GM15510 (cell line): ENCODE measurements at regions not wholly inside any gene's neighbourhood (a gene's known extent, or its start where the extent isn't known, plus 50 kb on each side); places are given as distances from the start of the nearest gene placed in this dataset.

ENCODE experiments used
- POLR2A ChIP-seq: IDR thresholded peaks from 3 replicates; pipeline ENCODE4 v1.6.1; 2011; ENCODE audit warnings: borderline replicate concordance; ENCODE audit not compliant: insufficient read length; ENCODE audit errors: extremely low read depth

DNA sequence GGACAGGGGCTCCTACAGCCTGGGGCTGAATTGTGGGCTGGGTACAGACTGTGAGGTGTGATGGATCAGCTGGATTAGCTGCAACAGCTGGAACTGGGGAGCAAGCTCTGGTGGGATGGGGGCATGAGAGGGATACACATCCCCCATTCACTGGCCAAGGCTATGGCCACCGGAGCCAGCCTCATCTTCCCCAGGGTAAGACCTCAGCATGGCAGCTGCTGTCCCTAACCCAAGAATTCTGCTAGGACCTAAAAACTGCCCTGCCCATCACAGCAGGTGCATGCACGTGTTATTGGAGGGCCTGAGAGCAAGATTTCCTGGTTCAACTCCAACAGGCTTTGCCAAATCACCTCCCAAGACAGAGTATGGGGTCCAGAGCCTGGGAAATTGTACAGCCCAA, 258.6 kb upstream of the AGTR2 start:
- no peak for TF ChIP-seq POLR2A

DNA sequence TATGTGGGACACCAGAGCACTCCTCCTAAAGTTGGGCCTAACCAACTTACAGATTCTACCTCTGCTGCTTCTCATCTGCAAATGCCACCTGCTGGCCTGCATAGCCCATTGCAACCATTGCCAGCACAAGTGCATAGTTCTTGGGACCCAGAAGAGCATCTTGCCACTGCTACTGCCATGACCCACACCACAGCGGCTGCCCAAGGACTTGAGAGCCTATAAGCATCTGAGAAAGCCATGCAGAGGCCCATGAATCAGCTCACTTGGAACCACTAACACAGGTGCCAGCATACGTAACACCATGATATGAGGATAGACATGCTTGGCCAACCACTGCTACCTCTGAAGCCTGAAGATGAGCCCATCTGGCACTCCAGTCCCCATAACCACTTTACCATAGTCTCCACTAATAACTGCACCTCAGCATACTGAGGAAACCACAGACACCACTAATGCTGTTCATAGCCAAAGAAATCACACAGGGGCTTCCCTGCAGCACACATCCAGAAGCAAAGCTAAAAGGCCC, 258.1 kb upstream of the AGTR2 start:
- no peak for TF ChIP-seq POLR2A

DNA sequence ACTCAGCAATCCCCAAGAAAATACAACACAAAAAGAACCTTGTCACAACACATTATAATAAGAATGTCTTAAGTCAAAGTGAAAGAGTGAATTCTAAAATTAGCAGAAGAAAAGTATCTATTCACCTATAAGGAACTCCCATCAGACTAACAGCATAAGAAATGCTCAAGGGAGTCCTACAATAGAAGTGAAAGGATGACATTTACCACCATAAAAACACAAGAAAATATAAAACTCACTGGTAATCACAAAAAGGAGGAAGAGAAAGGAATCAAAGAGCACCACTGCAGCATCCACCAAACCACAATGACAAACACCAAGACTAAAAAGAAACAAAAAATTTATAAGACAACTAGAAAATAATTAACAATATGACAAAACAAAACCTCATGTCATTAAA, 257.0 kb upstream of the AGTR2 start:
- no peak for TF ChIP-seq POLR2A

DNA sequence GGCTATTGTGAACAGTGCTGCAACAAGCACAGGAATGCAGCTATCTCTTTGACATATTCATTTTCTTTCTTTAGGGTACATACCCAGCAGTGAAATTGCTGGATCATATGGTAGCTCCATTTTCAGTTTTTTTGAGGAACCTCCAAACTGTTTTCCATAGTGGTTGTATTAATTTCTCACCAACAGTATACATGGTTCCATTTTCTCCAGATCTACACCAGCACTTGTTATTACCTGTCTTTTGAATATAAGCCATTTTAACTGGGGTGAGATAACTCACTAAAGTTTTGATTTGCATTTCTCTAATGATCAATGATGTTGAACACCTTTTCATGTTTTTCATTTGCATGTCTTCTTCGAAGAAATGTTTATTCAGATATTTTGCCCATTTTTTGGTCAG, 241.1 kb upstream of the AGTR2 start:
- TF ChIP-seq POLR2A = no peak

DNA sequence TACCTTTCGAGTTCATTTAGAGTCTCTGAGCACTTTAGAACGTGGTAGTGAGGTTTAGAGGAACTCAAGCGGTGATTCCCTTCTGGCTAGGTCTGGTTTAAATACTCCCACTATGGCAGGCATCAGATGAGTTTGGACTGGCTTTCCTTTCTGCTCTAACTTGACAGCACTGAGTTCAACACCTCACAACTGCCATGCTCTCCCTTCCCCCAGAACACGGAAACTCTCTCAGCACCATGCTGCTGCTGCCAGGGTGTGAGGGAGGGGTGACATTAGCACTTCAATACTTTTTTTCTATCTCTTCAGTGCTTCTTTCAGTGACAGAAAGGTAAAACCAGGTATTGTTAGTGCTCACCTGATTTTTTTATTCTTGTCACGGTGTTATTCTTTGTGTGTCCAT, 234.5 kb upstream of the AGTR2 start:
- TF ChIP-seq POLR2A = no peak

DNA sequence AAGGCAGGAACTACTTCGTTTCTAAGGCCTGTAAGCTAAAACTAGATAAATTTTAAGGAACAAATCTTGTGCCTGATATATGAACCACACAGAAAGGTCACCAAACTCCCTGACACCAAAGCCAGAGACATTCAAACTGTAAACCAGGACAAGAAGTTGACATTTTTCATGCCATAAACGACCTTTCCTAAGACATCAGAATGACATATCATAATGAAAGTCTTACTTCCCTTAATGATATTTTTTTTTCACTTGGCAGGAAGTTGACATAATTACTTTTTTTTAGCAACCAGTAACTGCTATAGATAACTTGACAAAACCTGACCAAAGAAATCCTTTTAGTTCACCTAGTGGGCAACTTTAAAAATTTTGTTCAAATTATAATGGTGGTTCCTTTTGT, 231.5 kb upstream of the AGTR2 start:
- no peak for TF ChIP-seq POLR2A

DNA sequence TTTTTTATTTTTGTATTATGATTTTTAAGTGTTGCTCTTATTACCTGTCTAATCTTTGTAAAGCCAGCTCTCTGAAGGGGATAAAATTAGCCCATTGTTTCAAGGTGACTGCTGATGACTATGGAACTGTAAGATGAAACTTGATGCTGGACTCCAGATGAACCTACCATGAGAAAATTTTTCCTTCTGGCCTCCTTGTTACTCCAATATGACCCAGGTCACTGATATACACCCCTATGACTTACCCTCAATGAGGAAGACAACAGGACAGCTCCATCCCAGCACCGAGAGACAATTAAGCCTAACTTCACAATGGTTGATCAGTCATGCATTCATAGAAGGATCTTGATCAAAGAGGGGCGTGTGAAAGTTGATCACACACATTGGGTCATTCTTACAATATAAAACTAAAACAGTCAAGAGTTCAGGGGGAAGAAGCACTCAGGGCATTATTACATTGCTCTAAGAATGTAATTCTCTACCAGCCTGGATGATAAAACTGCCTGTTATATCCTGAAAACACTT, 230.8 kb upstream of the AGTR2 start:
- TF ChIP-seq POLR2A = no peak

DNA sequence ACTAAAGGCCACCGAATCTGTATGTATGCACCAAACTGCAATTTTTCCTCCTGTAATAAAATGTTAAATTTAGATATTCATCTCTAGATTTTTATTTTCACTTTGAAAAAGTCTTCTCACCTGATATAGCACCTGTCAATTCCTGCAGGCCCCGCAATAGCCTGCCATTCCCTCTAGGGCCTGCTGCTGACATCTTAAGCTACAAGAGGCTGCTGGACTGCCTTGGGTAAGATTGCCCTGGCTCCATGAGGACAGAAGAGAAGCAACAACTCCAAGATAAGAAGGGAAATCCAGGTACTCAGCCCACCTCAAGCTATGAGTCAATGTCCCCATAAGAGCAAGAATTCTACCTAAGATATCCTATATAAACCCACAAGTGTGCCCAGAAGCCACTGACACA, 230.2 kb upstream of the AGTR2 start:
- TF ChIP-seq POLR2A = no peak

DNA sequence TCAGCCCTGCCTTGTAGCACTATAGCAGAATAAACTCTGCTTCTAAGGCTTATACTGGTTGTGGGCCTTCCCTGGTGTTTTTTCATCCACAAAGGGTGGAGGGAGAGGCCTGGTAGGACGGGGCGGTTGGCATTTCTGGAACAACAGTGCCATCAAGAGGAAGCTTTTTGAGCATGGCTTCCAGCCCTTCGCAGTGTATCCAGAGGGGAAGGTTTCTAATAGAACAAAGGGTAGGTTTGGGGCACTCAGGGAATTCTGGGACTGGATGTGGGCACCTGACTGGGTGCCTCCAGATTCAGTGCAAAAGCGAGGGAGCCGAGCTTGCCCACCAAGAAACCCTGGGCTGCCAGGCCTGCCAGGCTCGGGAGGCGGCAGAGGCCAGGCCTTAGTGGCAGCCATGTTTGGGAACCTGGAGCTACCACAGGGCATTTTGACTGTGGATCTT, 229.6 kb upstream of the AGTR2 start:
- TF ChIP-seq POLR2A = no peak

DNA sequence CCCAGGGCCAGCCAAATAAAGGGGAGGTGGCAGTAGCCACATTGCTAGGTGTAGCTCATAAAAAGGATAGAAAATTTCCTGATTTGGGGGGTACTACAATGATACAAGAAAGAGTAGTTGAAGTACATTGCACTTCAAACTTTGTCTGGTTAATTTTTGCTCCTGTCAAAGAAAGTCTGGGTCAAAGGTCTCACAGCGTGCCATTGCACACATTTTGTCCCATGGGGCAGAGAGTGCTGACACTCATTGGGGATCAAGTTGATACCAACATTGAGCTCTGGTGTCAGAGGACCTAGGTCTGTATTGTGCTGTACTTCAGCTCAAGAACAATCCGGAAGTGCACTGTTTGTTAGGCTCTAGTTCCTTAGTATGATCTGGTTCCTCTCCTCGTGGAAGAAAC, 229.2 kb upstream of the AGTR2 start:
- no peak for TF ChIP-seq POLR2A

DNA sequence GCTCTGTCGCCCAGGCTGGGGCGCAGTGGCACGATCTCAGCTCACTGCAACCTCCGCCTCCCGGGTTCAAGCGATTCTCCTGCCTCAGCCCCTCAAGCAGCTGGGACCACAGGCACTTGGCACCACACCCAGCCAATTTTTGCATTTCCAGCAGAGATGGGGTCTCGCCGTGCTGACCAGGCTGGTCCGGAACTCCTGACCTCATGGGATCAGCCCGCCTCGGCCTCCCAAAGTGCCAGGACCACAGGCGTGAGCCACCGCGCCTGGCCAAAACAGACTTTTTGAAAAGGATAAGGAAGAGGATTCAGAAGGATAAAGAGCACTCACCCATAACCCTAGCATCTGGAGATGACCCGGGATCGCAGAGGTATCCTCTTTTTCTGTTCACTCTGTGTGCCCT, 224.5 kb upstream of the AGTR2 start:
- no peak for TF ChIP-seq POLR2A

DNA sequence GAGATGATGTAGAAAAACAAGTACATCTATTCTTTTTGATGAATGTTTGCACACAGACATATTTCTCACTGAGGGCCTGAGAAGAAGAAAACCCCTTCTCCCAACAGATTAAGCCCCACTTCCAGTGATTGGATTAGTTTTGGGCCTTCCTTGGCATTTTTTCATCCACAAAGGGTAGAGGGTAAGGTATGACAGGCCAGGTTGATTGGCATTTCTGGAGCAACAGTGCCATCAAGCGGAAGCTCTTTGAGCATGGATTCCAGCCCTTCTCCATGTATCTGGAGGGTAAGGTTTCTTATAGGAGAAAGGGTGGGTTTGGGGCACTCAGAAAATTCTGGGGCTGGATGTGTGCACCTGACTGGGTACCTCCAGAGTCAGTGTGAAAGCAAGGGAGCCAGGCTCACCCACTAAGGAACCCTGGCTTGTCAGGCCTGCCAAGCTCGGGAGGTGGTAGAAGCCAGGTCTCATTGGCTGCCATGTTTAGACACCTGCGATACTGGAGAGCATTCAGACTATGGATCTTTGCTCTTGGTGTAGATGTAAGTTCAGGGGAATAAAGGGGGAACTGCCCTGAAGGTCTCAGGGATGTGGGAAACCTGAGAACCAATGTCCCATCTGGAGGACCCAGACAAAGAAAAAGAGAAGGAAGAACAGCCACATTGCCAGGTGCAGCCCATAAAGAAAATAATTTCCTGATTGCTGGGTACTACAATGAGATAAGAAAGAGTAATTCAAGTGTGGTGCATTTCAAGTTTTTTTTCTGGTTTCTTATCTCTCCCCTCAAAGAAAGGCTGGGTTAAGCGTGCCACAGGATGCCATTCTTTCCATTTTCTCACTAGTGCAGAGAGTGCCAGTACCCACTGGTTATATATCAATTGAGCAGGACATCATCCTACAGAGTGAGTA, 222.3 kb upstream of the AGTR2 start:
- no peak for TF ChIP-seq POLR2A

DNA sequence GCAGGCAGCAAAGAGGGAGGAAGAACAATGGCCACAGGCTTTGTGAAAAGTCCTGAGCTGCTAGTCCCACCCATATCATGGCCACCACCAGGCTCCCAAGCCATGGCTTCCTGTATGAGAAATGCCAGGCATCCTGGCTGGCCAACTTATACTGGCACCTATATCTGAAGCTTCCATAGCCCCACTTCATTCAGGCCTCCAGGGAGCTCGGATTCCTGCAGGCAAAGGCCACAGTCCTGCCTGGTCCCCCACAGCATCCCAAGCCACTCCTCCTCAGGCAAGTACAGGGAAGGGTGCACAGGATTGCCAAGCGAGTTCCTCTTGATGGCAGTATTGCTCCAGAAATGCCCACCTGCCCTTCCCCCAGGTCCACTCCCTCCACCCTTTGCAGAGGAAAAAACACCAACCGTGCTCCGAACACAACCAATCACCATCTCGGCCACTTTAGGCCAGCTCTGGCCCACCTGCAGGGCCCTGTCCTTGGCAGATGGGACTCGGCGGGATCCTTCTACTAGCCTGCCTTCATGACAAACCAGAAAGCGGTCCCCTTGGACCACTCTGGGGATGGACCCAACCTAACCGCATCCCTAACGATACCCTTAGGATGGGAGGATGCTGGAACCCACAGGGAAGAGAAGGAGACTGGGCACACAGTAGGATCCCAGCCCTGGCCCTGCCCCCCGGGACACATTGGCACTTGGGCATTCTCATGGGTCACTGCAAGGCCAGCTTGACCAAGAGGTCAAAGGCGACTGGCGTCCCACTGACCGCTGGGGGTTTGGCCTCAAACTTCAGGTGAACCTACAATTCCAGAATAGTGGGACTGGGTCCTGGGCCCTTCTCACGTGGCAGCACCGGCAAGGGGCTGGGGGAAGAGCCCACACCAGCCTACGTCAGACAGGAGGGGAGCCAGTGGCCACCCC, 220.4 kb upstream of the AGTR2 start:
- no peak for TF ChIP-seq POLR2A

DNA sequence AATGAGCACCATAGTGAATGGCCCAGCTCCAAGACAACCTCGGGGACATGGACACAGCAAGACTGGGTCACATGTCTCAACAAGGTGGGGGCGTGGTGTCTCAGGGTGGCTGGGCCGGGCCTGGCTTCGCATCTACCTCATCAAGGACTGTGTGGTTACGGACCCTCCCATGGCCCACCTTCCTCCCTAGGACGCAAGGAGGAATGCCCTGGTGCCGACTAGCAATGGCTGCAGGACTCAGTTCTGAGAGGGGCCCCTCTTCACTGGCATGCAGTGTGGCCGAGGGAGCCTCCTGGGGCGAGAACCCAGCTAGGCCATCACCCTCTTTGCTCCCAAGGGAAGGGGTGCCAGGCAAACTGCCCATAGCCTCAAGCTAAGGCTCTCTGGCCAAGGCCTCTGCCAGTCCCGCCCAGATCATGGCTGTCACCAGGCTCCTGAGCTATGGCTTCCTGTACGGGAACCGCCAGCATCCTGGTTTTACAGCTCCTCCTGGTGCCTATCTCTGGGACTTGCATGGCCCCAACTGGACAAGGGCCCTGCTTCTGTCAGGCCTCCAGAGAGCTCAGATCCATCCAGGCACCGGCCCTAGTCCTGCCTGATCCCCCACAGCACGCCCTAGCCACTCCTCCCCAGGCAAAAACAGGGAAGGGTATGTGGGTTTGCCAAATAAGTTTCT, 218.0 kb upstream of the AGTR2 start:
- no peak for TF ChIP-seq POLR2A
